ENCODE measurements at regions not wholly inside any gene's neighbourhood (a gene's known extent, or its start where the extent isn't known, plus 50 kb on each side); places are given as distances from the start of the nearest gene placed in this dataset.

DNA sequence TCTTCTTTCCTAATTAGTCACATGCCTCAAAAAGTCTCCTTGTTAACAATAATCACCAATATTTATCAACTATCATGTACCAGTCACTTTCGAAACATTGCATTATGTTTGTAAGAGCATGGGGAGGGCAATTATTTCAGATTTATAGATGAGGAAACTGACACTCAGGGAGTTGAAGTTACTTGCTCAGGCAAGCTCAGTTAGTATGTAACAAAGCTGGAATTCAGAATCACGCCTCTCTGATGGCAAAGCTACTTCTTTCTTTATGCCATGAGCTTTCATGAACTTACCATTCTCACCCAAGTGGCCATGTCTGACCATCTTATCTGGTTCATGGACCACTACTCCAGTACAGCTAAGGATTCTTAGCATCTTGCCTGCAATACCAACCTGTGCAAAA is 183.4 kb upstream of the TANK start:
- WGBS, 2 donors, result 94 to 96% methylated on average over 2 of the region's 2 CpGs
- Histone ChIP-seq H3K4me3 (no peak overlapping the region), H3K27ac (no peak overlapping the region), H3K4me1 (no peaks in the 10 kb centered on the region), H3K9me3 (no peaks in the 10 kb centered on the region), H3K36me3 (no peaks in the 10 kb centered on the region), H3K27me3 (no peaks in the 10 kb centered on the region)
- TF ChIP-seq, protein P1, sequence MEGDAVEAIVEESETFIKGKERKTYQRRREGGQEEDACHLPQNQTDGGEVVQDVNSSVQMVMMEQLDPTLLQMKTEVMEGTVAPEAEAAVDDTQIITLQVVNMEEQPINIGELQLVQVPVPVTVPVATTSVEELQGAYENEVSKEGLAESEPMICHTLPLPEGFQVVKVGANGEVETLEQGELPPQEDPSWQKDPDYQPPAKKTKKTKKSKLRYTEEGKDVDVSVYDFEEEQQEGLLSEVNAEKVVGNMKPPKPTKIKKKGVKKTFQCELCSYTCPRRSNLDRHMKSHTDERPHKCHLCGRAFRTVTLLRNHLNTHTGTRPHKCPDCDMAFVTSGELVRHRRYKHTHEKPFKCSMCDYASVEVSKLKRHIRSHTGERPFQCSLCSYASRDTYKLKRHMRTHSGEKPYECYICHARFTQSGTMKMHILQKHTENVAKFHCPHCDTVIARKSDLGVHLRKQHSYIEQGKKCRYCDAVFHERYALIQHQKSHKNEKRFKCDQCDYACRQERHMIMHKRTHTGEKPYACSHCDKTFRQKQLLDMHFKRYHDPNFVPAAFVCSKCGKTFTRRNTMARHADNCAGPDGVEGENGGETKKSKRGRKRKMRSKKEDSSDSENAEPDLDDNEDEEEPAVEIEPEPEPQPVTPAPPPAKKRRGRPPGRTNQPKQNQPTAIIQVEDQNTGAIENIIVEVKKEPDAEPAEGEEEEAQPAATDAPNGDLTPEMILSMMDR (IDR thresholded peaks at IDR 0.05), result no peak
- TF ChIP-seq POLR2A (IDR thresholded peaks at IDR 0.05), result no peak
- TF ChIP-seq POLR2AphosphoS5 (IDR thresholded peaks at IDR 0.05), result no peak
- no peak for TF ChIP-seq EP300 (IDR thresholded peaks at IDR 0.05)
- intact Hi-C loops (cut with DNase I), result loop anchor here (10.0 kb wide), 1 partner anchor 312 kb away; no protein-coding TSS in a partner anchor
- no peak for DNase-seq

DNA sequence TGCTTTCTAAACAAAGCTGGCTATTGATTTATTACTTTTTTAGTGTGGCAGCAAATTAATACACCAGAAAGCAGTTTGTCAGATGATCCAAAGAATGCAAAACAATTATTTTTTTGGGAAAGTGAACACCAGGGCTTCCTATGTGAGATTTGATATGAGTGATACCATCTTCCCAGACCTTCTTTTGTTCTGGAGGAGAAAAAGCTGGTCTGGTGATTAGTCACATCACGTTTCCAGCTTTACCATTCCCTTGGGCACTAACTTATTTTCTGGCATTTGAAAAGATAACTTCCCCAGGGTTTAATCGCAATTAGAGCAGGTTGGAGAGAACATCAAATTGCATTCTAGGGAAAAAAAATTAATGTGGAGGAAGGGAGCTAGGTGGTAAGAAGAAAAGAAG is 182.9 kb upstream of the TANK start:
- WGBS, 2 donors, result 45 to 48% methylated on average over 2 of the region's 2 CpGs
- H3K27me3 ChIP-seq, result no peaks in the 10 kb centered on the region
- intact Hi-C loops (cut with DNase I), result loop anchor here (10.0 kb wide), 1 partner anchor 313 kb away; no protein-coding TSS in a partner anchor
- no peaks in the 10 kb centered on the region for H3K9me3 ChIP-seq
- H3K4me1 ChIP-seq, result no peaks in the 10 kb centered on the region
- no peak overlapping the region for H3K4me3 ChIP-seq
- H3K36me3 ChIP-seq, result no peaks in the 10 kb centered on the region
- no peak overlapping the region for H3K27ac ChIP-seq
- no peak for DNase-seq
- TF ChIP-seq EP300 (IDR thresholded peaks at IDR 0.05), result no peak

DNA sequence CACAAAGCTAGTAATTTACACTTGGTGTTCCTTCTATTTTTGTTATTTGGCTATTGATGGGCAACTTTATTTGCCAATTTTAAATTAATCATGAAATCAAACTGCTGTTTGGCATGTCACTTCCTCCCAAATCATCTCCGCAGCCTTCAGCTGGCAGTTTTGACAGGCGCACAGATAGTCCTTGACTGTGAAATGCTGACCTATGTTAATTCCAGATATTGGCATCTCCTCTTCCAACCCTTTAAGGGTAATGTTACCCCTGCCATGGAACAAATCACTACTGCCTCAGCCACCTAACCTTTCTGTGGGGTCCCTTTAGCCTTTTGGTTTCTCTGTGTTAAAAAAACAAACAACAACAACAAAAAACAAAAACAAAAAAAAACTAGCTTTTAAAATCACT is 182.4 kb upstream of the TANK start:
- Histone ChIP-seq H3K4me1 (no peaks in the 10 kb centered on the region), H3K27ac (no peak overlapping the region), H3K9me3 (no peaks in the 10 kb centered on the region), H3K36me3 (no peaks in the 10 kb centered on the region), H3K4me3 (no peak overlapping the region), H3K27me3 (no peaks in the 10 kb centered on the region)
- TF ChIP-seq POLR2AphosphoS5 (IDR thresholded peaks at IDR 0.05), result no peak
- 95 to 97% methylated on average over 2 of the region's 2 CpGs for WGBS, 2 donors
- intact Hi-C loops (cut with DNase I), result loop anchor here (10.0 kb wide), 1 partner anchor 313 kb away; no protein-coding TSS in a partner anchor
- no peak for DNase-seq

DNA sequence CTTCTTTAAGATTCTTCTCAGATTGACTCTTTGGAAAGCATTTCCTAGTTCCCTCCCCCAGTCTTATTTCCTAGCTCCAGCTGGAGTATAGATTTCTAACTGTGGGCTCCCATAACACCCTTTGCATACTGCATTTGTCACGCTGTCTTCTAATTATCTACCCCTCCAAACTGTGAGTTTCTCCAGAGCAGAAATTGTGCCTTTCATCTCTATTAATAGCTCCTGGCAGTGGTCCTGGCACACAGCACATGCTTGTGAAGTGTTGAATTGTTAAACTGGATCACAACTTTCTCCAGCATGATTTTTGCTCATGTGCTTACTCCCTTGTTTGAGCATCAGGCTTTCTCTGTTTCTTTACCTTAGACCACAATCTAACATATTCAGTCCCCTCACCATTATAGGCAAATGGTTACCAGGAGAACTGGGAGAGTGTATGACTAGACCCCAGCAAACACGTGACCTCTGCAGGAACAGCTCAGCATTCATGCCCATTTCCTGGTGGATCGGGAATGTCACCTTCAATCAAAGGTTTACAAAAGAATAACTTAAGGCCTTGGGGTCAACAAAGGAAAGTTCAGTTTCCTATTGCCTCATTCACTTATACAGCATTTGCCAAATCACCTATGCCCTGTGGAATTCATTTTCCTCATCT is 175.7 kb upstream of the TANK start:
- H3K36me3 ChIP-seq, result no peaks in the 10 kb centered on the region
- peak; percentile 77 for DNase-seq
- H3K27ac ChIP-seq, result peak overlapping the region; percentile 52 to 80 (median 62)
- no peaks in the 10 kb centered on the region for H3K27me3 ChIP-seq
- no peaks in the 10 kb centered on the region for H3K9me3 ChIP-seq
- no peak overlapping the region for H3K4me3 ChIP-seq
- intact Hi-C loops (cut with DNase I), result no loop called here
- 79 to 84% methylated on average over 3 of the region's 3 CpGs for WGBS, 2 donors
- peaks cover 6 to 26% (median 24%) of the 10 kb centered on the region in 4 donors for H3K4me1 ChIP-seq
- TF ChIP-seq EP300 (IDR thresholded peaks at IDR 0.05), result peak; percentile 30 to 77 (median 70)
- peak; percentile 70 to 85 (median 80) for TF ChIP-seq POLR2AphosphoS5 (IDR thresholded peaks at IDR 0.05)
- TF ChIP-seq, protein P1 (IDR thresholded peaks at IDR 0.05), result no peak
- no peak for TF ChIP-seq POLR2A (IDR thresholded peaks at IDR 0.05)

DNA sequence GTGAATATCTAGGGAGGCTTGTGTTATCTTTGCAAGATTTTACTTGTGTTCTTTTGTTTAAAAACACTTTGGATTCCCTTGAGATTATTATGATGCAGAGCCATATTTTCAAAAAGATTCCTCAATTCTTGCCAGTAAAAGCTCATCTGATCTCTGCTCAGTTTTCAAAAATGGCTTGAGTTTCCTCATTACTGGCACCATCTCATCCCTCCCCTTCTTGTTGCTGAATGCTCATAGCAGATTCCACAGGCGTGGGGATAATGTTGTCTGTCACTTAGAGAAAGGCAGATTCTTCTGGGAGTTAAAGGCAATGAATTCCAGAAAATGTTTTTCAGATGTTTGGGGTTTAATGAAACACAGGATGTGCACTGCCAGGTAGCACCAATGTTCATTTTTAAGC is 170.4 kb upstream of the TANK start:
- Histone ChIP-seq H3K27ac (peak overlapping the region in 1 of 4 donors; percentile 27), H3K36me3 (no peaks in the 10 kb centered on the region)

More for the DNA sequence above, 170.4 kb upstream of the TANK start:
- Histone ChIP-seq H3K4me1 (peaks cover 5 to 35% (median 17%) of the 10 kb centered on the region in 4 donors), H3K9me3 (no peaks in the 10 kb centered on the region), H3K27me3 (no peaks in the 10 kb centered on the region), H3K4me3 (no peak overlapping the region)
- TF ChIP-seq POLR2AphosphoS5 (IDR thresholded peaks at IDR 0.05) (no peak), POLR2A (IDR thresholded peaks at IDR 0.05) (no peak), EP300 (IDR thresholded peaks at IDR 0.05) (no peak)
- TF ChIP-seq, protein P1 (IDR thresholded peaks at IDR 0.05), result no peak
- DNase-seq, result no peak
- intact Hi-C loops (cut with DNase I), result loop anchor here (5.0 kb wide), 3 partner anchors 497 to 717 kb away; partner anchors contain the start of gene RBMS1
- 77 to 82% methylated on average over 1 of the region's 1 CpG for WGBS, 2 donors
